ENCODE measurements at regions not wholly inside any gene's neighbourhood (a gene's known extent, or its start where the extent isn't known, plus 50 kb on each side); places are given as distances from the start of the nearest gene placed in this dataset.

- intact Hi-C loops (cut with DNase I), result no loop called here
Observed at GRCh38 chr10:79005126-79005810, 63.5 kb upstream of the ZMIZ1 start.

GRCh38 chr10:79007018-79007417 lies 61.7 kb upstream of the ZMIZ1 start:
- DNase-seq (no peak), ATAC-seq (no peak)
- no peak for TF ChIP-seq CTCF (IDR thresholded peaks at IDR 0.05)
- no peaks in the 10 kb centered on the region for H3K27me3 ChIP-seq (ENCODE audit: insufficient read depth in 3 of 3, low read length in 2 of 3)
- WGBS, 3 donors, result 94 to 97% (median 97%) methylated on average over 8 of the region's 8 CpGs
- H3K4me3 ChIP-seq, result no peak overlapping the region
- H3K27ac ChIP-seq, result peak overlapping the region; percentile 89
- H3K4me1 ChIP-seq, result peaks cover 41% of the 10 kb centered on the region
- intact Hi-C loops (cut with DNase I), result no loop called here
- no peaks in the 10 kb centered on the region for H3K36me3 ChIP-seq (ENCODE audit: insufficient read depth in 1 of 2, low read depth in 1 of 2)
- H3K9me3 ChIP-seq, result no peaks in the 10 kb centered on the region

More at GRCh38 chr10:79005126-79005810, 63.5 kb upstream of the ZMIZ1 start:
- Histone ChIP-seq H3K27me3 (ENCODE audit: insufficient read depth in 3 of 3, low read length in 2 of 3) (no peaks in the 10 kb centered on the region), H3K9me3 (no peaks in the 10 kb centered on the region), H3K27ac (no peak overlapping the region), H3K4me3 (no peak overlapping the region), H3K36me3 (ENCODE audit: insufficient read depth in 1 of 2, low read depth in 1 of 2) (no peaks in the 10 kb centered on the region), H3K4me1 (peaks cover 44% of the 10 kb centered on the region)
- DNase-seq (peak in 1 of 2 donors; percentile 44), ATAC-seq (no peak)
- WGBS, 3 donors, result 63 to 66% (median 65%) methylated on average over 11 of the region's 11 CpGs
- no peak for TF ChIP-seq CTCF (IDR thresholded peaks at IDR 0.05)

- Histone ChIP-seq H3K27ac (peak overlapping the region; percentile 89), H3K36me3 (ENCODE audit: insufficient read depth in 1 of 2, low read depth in 1 of 2) (no peaks in the 10 kb centered on the region), H3K4me1 (peaks cover 35% of the 10 kb centered on the region), H3K4me3 (no peak overlapping the region), H3K9me3 (no peaks in the 10 kb centered on the region), H3K27me3 (ENCODE audit: insufficient read depth in 3 of 3, low read length in 2 of 3) (no peaks in the 10 kb centered on the region)
- DNase-seq (peak; percentile 75 to 87), ATAC-seq (peak; percentile 90 to 94 (median 92))
- intact Hi-C loops (cut with DNase I), result no loop called here
- no peak for TF ChIP-seq CTCF (IDR thresholded peaks at IDR 0.05)
- WGBS, 3 donors, result 66 to 75% (median 74%) methylated on average over 5 of the region's 5 CpGs
Observed at GRCh38 chr10:79007421-79008319, 61.1 kb upstream of the ZMIZ1 start.

- Histone ChIP-seq H3K4me3 (no peak overlapping the region), H3K27me3 (ENCODE audit: insufficient read depth in 3 of 3, low read length in 2 of 3) (no peaks in the 10 kb centered on the region), H3K27ac (no peak overlapping the region), H3K36me3 (ENCODE audit: insufficient read depth in 1 of 2, low read depth in 1 of 2) (no peaks in the 10 kb centered on the region), H3K9me3 (no peaks in the 10 kb centered on the region), H3K4me1 (peaks cover 22% of the 10 kb centered on the region)
- 95 to 98% (median 95%) methylated on average over 5 of the region's 5 CpGs for WGBS, 3 donors
- intact Hi-C loops (cut with DNase I), result no loop called here
- DNase-seq (peak in 1 of 2 donors; percentile 46), ATAC-seq (no peak)
- TF ChIP-seq CTCF (IDR thresholded peaks at IDR 0.05), result no peak
Observed at GRCh38 chr10:79009145-79009544, 59.6 kb upstream of the ZMIZ1 start.
